Rectal smooth muscle tissue (tissue), 1 donor: ENCODE measurements at regions not wholly inside any gene's neighbourhood (a gene's known extent, or its start where the extent isn't known, plus 50 kb on each side); places are given as distances from the start of the nearest gene placed in this dataset.

Source experiments
- H3K27ac ChIP-seq: one replicate; pipeline ENCODE4 v1.7.0; 2013; ENCODE audit warnings: low read depth, low read length, inconsistent platforms
- H3K27me3 ChIP-seq: one replicate; pipeline ENCODE4 v1.7.0; 2013; ENCODE audit warnings: low read length; ENCODE audit not compliant: control insufficient read depth, insufficient read depth
- H3K36me3 ChIP-seq: one replicate; pipeline ENCODE4 v1.7.0; 2013; ENCODE audit warnings: low read length; ENCODE audit not compliant: control insufficient read depth, insufficient read depth
- H3K4me1 ChIP-seq: one replicate; pipeline ENCODE4 v1.7.0; 2013; ENCODE audit warnings: low read length; ENCODE audit not compliant: control insufficient read depth, insufficient read depth
- H3K4me3 ChIP-seq: one replicate; pipeline ENCODE4 v1.7.0; 2013; ENCODE audit warnings: low read length
- H3K9ac ChIP-seq: one replicate; pipeline ENCODE4 v1.7.0; 2013; ENCODE audit warnings: low read length

DNA sequence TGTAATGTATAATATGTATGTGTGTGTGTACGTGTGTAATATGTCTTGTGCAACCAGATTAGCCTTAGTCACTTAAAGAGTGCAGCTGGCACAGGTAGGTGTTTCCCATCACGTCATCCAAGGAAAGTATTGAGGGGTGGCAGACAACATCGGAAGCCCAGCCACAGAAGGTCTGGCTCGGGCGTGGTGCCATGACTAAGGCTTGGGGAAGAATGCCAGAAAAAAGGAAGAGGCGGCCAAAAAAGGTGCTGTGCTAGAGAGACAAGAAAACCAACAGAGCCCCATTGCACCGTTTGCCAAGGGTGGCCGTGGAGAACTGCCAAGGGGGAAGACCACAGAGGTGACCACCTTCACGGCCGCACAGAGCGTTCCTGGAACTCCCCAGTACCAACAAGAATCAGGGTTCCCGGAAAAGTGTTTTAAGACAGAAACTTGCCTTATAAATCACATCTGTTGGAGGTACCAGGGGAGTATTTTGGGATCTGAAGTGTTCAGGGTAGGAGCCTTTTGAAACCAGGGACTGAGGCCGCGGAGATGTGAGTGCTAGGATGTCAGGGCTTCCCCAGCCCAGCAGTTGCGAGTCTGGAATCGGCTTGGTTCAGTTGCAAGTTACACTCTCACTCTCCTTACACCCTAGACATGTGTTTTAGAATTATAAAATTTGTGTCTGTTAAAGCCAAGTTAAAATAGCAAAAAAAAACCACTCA is 131.2 kb upstream of the DYRK2 start:
- Histone ChIP-seq H3K27ac (peak overlapping the region; percentile 68), H3K9ac (no peak overlapping the region), H3K27me3 (no peaks in the 10 kb centered on the region), H3K4me3 (peak overlapping the region; percentile 9), H3K36me3 (no peaks in the 10 kb centered on the region), H3K4me1 (peaks cover 7% of the 10 kb centered on the region)

DNA sequence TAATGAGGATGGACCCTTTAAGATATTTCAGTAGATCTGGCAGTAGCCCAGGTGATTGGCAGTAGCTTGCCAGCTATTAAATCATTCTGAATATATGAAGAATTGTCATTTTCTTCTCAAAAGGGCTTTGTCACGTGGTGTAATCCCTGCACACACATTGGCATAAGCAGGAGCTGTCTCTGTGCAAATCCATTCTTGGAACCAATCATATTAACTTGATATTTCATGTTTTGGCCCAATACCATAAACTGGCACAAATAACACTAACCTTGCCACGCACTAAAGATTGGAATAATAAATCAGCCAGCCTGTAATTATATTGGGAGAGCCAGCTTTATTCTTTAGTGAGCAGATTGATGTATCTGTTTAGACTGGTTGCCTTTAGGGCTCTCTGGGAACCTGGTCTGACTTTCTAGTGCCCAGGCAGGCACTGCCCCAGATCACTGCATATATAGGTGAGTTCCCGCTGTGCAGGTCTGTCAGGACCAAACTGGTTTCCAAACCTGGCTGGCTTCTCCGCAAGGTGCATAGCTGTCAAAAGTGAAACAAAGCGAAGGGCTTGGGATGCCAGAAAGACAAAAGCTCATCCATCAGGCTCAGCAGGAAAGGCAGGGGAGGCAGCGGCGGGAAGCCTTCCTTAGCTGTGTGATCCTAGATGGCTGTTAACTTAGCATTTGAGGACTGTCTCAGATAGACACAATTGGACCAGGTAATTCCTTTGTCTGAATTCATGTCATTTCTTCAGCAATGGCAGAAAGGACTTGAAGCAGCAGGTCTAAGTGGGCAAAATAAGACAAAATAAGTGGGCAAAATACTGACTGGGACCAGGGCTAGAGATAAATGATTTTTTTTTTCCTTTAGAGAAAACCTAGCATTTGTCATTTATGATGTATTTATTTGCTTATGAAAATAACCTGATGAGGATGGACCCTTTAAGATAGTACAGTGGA is 128.8 kb upstream of the DYRK2 start:
- H3K9ac ChIP-seq, result no peak overlapping the region
- peaks cover 7% of the 10 kb centered on the region for H3K4me1 ChIP-seq
- H3K4me3 ChIP-seq, result no peak overlapping the region
- no peaks in the 10 kb centered on the region for H3K36me3 ChIP-seq
- no peak overlapping the region for H3K27ac ChIP-seq
- H3K27me3 ChIP-seq, result no peaks in the 10 kb centered on the region

DNA sequence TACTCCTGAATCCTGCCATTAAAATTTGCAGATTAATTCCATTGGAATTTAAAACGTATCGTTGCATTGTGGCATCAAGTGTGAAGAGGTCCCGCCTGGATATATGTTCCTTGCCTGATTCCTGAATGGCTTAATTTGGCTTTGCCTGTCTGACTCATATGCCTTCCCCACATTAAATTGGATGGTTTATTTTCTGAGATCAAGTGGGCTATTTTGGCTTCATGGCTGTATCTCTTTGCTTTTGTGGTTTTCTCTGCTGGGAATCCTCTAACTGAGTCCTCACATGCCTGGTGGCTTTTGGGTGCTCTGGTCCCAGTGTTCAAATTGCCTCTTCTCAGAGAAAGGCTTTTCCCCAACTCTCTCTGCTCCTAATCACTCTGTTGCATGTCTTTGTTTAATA is 127.9 kb upstream of the DYRK2 start:
- Histone ChIP-seq H3K27me3 (no peaks in the 10 kb centered on the region), H3K27ac (no peak overlapping the region), H3K36me3 (no peaks in the 10 kb centered on the region), H3K9ac (no peak overlapping the region), H3K4me3 (no peak overlapping the region), H3K4me1 (peaks cover 7% of the 10 kb centered on the region)

DNA sequence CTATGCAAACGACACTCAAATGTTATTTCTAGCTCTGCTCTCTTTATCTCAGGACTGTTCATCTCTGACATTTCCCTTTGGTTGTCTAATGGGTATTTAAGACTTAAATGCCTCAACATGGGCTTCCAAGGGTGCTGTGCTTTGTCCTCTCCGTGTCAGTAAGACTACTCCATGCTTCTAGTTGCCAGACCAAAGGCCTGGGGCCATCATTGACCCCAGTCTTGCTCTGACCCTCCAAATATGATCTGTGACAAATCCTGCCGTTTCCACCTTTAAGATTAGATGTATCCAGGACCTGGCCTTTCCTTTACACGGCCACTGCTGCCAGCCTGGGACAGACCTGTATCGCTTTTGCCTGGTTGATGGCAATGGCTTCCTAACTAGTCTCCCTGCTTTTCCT is 126.3 kb upstream of the DYRK2 start:
- no peak overlapping the region for H3K27ac ChIP-seq
- peaks cover 4% of the 10 kb centered on the region for H3K4me1 ChIP-seq
- no peak overlapping the region for H3K4me3 ChIP-seq
- no peaks in the 10 kb centered on the region for H3K36me3 ChIP-seq
- no peak overlapping the region for H3K9ac ChIP-seq
- no peaks in the 10 kb centered on the region for H3K27me3 ChIP-seq

GRCh38 chr12:67523538-67523937 is 125.0 kb upstream of the DYRK2 start:
- Histone ChIP-seq H3K36me3 (no peaks in the 10 kb centered on the region), H3K27me3 (no peaks in the 10 kb centered on the region), H3K4me1 (no peaks in the 10 kb centered on the region), H3K9ac (no peak overlapping the region), H3K27ac (no peak overlapping the region), H3K4me3 (no peak overlapping the region)

GRCh38 chr12:67524861-67525616 is 123.5 kb upstream of the DYRK2 start:
- Histone ChIP-seq H3K9ac (no peak overlapping the region), H3K27ac (no peak overlapping the region), H3K4me3 (no peak overlapping the region), H3K36me3 (no peaks in the 10 kb centered on the region), H3K27me3 (no peaks in the 10 kb centered on the region), H3K4me1 (no peaks in the 10 kb centered on the region)

- Histone ChIP-seq H3K27ac (no peak overlapping the region), H3K9ac (no peak overlapping the region), H3K4me1 (no peaks in the 10 kb centered on the region), H3K4me3 (no peak overlapping the region), H3K36me3 (no peaks in the 10 kb centered on the region), H3K27me3 (no peaks in the 10 kb centered on the region)
Observed at GRCh38 chr12:67525617-67525884, 123.0 kb upstream of the DYRK2 start.

- H3K4me1 ChIP-seq, result no peaks in the 10 kb centered on the region
- H3K27me3 ChIP-seq, result no peaks in the 10 kb centered on the region
- H3K27ac ChIP-seq, result no peak overlapping the region
- H3K36me3 ChIP-seq, result no peaks in the 10 kb centered on the region
- H3K9ac ChIP-seq, result no peak overlapping the region
- no peak overlapping the region for H3K4me3 ChIP-seq
Observed at GRCh38 chr12:67526129-67526528, 122.4 kb upstream of the DYRK2 start.

DNA sequence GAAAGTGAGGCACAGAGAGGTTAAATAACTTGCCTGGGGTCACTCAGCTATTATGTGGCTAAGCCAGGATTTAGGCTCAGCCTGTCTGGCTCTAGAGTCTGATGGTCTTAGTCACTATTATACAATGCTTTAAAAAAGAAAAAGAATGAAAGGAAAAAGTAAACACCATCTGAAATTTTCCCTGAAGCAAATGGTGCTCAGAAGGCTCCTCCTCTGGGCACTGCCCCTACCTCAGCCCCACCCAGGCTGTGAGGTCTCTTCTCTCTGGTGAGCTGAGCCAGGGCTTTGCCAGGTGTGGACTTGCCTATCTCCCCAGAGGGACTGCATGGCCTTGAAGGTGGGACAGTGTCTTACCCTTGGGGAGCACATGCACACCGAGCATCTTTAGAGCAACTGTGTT is 117.5 kb upstream of the DYRK2 start:
- no peak overlapping the region for H3K27ac ChIP-seq
- H3K4me1 ChIP-seq, result peaks cover 5% of the 10 kb centered on the region
- no peaks in the 10 kb centered on the region for H3K27me3 ChIP-seq

DNA sequence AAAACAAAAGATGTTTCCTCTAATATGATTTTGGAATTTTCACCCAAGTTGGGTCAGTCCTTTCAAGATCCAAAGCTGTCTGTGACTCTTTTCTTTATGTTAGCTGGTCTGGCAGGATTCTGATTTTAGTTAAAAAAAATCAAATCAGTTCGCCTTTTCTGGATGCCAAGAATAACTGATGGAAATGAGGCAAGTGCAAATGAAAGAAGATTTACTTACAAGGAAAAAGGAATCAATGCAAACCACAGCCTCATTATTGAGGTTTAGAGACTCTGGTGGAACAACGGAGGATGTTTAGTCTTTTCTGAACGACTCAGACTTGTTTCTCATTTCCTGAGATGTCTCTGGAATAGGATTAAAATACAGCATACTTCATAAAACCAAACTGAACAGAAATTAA is 117.0 kb upstream of the DYRK2 start:
- Histone ChIP-seq H3K36me3 (no peaks in the 10 kb centered on the region), H3K9ac (no peak overlapping the region), H3K27me3 (no peaks in the 10 kb centered on the region), H3K27ac (no peak overlapping the region), H3K4me1 (peaks cover 5% of the 10 kb centered on the region), H3K4me3 (no peak overlapping the region)

More for the DNA sequence above, 117.5 kb upstream of the DYRK2 start:
- Histone ChIP-seq H3K4me3 (no peak overlapping the region), H3K9ac (no peak overlapping the region), H3K36me3 (no peaks in the 10 kb centered on the region)

GRCh38 chr12:67533159-67533558 is 115.4 kb upstream of the DYRK2 start:
- no peaks in the 10 kb centered on the region for H3K27me3 ChIP-seq

DNA sequence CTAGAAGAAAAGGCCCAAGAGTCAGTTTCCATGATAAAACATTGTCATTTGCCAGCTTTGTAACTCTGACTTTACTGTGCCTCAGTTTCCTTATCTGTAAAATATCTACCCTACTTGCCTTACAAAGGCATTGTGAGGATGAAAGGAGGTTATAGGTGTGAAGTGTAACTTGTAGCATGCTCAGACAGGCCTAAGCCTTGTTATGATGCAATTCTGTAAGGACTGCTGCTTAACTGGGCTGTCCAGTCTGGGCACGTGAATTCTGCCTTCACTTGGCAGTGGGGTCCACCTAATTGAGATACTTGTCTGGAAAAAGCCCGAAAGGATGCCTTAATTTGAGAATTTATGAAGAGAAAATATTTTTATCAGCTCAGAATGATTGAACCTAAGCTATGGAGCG is 114.5 kb upstream of the DYRK2 start:
- Histone ChIP-seq H3K4me3 (no peak overlapping the region), H3K4me1 (peaks cover 5% of the 10 kb centered on the region), H3K27ac (no peak overlapping the region), H3K27me3 (no peaks in the 10 kb centered on the region), H3K9ac (no peak overlapping the region), H3K36me3 (no peaks in the 10 kb centered on the region)

More at GRCh38 chr12:67533159-67533558, 115.4 kb upstream of the DYRK2 start:
- H3K4me3 ChIP-seq, result no peak overlapping the region
- peaks cover 5% of the 10 kb centered on the region for H3K4me1 ChIP-seq
- no peaks in the 10 kb centered on the region for H3K36me3 ChIP-seq
- no peak overlapping the region for H3K27ac ChIP-seq
- H3K9ac ChIP-seq, result no peak overlapping the region
